ENCODE measurements at regions not wholly inside any gene's neighbourhood (a gene's known extent, or its start where the extent isn't known, plus 50 kb on each side); places are given as distances from the start of the nearest gene placed in this dataset.
A peak's percentile ranks its signal among the peaks of the same experiment; 100 is the strongest.

GRCh38 chr10:78820007-78820362 lies 248.8 kb upstream of the ZMIZ1 start:
- DNase-seq, result no peak

- DNase-seq, result no peak
Measured at GRCh38 chr10:78821052-78821451, 247.7 kb upstream of the ZMIZ1 start.

- DNase-seq, result no peak
Measured at GRCh38 chr10:78828647-78829539, 239.9 kb upstream of the ZMIZ1 start.

- DNase-seq, result no peak
Measured at GRCh38 chr10:78829565-78829964, 239.2 kb upstream of the ZMIZ1 start.

- DNase-seq, result no peak
Measured at GRCh38 chr10:78830062-78830975, 238.4 kb upstream of the ZMIZ1 start.

- DNase-seq, result no peak
Measured at GRCh38 chr10:78830976-78831375, 237.8 kb upstream of the ZMIZ1 start.

- no peak for DNase-seq
Measured at GRCh38 chr10:78831461-78831860, 237.3 kb upstream of the ZMIZ1 start.

GRCh38 chr10:78832281-78832680 lies 236.5 kb upstream of the ZMIZ1 start:
- DNase-seq, result no peak

GRCh38 chr10:78838141-78838657 lies 230.6 kb upstream of the ZMIZ1 start:
- no peak for DNase-seq

GRCh38 chr10:78843495-78843894 lies 225.3 kb upstream of the ZMIZ1 start:
- DNase-seq, result no peak

GRCh38 chr10:78844960-78845607 lies 223.7 kb upstream of the ZMIZ1 start:
- DNase-seq, result no peak

GRCh38 chr10:78846071-78846470 lies 222.7 kb upstream of the ZMIZ1 start:
- DNase-seq, result no peak

- DNase-seq, result peak; percentile 90
Measured at GRCh38 chr10:78846760-78847159, 222.0 kb upstream of the ZMIZ1 start.

- no peak for DNase-seq
Measured at GRCh38 chr10:78847485-78847884, 221.3 kb upstream of the ZMIZ1 start.

GRCh38 chr10:78849115-78849514 lies 219.7 kb upstream of the ZMIZ1 start:
- DNase-seq, result no peak

GRCh38 chr10:78849731-78850130 lies 219.0 kb upstream of the ZMIZ1 start:
- no peak for DNase-seq

GRCh38 chr10:78850644-78851435 lies 217.9 kb upstream of the ZMIZ1 start:
- DNase-seq, result peak; percentile 25

GRCh38 chr10:78851647-78852046 lies 217.1 kb upstream of the ZMIZ1 start:
- DNase-seq, result peak; percentile 35

GRCh38 chr10:78852466-78853240 lies 216.1 kb upstream of the ZMIZ1 start:
- DNase-seq, result no peak

- DNase-seq, result no peak
Measured at GRCh38 chr10:78853864-78854263, 214.9 kb upstream of the ZMIZ1 start.

- DNase-seq, result peak; percentile 37
Measured at GRCh38 chr10:78856421-78856820, 212.3 kb upstream of the ZMIZ1 start.
